Body of pancreas (tissue), 4 donors: ENCODE measurements at regions not wholly inside any gene's neighbourhood (a gene's known extent, or its start where the extent isn't known, plus 50 kb on each side); places are given as distances from the start of the nearest gene placed in this dataset.

ENCODE experiments used
- CTCF ChIP-seq, 7 experiments: fragments of 450-650 bp in 4 of 7; fragments of 200-600 bp in 3 of 7; sonication (generic) in 3 of 7; IDR thresholded peaks; one replicate each; pipeline ENCODE4 v1.5.1; 2016 to 2019; ENCODE audit warnings: antibody characterized with exemption in 7 of 7
- POLR2A ChIP-seq, 3 donors: fragments of 450-650 bp; IDR thresholded peaks; one replicate each; pipeline ENCODE4 v1.6.1; 2016; ENCODE audit warnings: antibody characterized with exemption in 3 of 3, mild to moderate bottlenecking in 2 of 3

GRCh38 chr2:176752295-176752694 lies 460.3 kb upstream of the HNRNPA3 start:
- TF ChIP-seq CTCF (IDR thresholded peaks at IDR 0.05) (no peak), POLR2A (IDR thresholded peaks at IDR 0.05) (no peak)
